ENCODE measurements at regions not wholly inside any gene's neighbourhood (a gene's known extent, or its start where the extent isn't known, plus 50 kb on each side); places are given as distances from the start of the nearest gene placed in this dataset.

DNA sequence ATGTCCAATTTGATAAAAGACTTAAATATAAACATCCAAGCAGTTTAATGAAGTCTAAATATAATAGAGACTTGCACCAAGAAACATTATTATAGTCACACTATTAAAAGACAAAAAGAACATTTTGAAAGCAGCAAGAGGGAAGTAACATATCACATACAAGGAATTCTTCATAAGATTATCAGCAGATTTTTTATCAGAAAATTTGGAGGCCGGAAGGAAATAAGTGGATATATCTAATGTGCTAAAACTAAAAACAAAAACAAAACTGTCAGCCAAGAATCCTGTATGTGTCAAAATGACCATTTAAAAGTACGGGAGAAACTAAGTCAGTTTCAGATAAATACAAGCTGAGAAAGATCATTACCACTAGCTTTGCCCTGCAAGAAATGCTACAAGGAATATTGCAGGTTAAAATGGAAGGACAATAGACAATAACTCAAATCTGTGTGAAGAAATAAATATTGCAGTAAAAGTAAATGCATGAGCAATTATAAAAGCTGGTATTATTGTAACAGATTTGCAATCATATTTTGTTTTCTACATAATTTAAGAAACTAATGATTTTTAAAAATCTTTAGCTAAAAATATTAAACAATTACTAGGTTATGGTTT lies 1665.9 kb upstream of the PCDH20 start:
- H3K9ac ChIP-seq (ENCODE audit: insufficient read length) = no peak overlapping the region
- no peak overlapping the region for H3K27ac ChIP-seq
- no peak overlapping the region for H3K4me3 ChIP-seq
- peaks cover 9% of the 10 kb centered on the region; the same call in 1 of the 2 replicates for H3K9me3 ChIP-seq (ENCODE audit: low read depth, low read length)
- TF ChIP-seq POLR2AphosphoS5 (IDR thresholded peaks at IDR 0.05; ENCODE audit: borderline replicate concordance, low read depth, low read length) = no peak
- TF ChIP-seq EZH2 (IDR thresholded peaks at IDR 0.05) = no peak
- no peak for TF ChIP-seq FOXP2 (optimal IDR thresholded peaks at IDR 0.05; ENCODE audit: control extremely low read depth, extremely low read length, insufficient read depth)
- no peak for DNase-seq (ENCODE audit: low read depth, low spot score)
- no peaks in the 10 kb centered on the region for H3K36me3 ChIP-seq (ENCODE audit: insufficient read depth, low read length)

DNA sequence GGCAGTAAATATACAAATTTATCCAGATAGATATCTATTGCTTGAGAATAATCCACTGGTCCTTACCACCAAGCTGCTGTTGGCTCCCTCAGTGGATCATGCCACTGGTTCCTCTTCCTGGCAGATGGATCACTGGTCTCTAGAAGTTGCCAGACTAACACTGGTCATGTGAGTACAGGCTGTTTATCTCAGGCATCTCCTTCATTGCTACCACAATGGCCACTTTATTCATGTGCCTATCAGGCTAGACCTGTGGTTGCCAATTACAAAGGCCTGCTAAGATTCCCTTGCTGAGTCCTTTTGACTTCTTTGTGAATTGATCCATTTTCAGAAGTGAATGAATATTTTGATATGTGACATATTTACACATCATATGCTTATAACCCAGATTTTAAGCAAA lies 1659.5 kb upstream of the PCDH20 start:
- H3K27ac ChIP-seq = no peak overlapping the region
- no peak overlapping the region for H3K4me3 ChIP-seq
- no peak for TF ChIP-seq POLR2AphosphoS5 (IDR thresholded peaks at IDR 0.05; ENCODE audit: borderline replicate concordance, low read depth, low read length)
- TF ChIP-seq EZH2 (IDR thresholded peaks at IDR 0.05) = no peak
- TF ChIP-seq FOXP2 (optimal IDR thresholded peaks at IDR 0.05; ENCODE audit: control extremely low read depth, extremely low read length, insufficient read depth) = no peak
- H3K9ac ChIP-seq (ENCODE audit: insufficient read length) = no peak overlapping the region
- H3K36me3 ChIP-seq (ENCODE audit: insufficient read depth, low read length) = no peaks in the 10 kb centered on the region
- peaks cover under 1% of the 10 kb centered on the region; the same call in 1 of the 2 replicates for H3K9me3 ChIP-seq (ENCODE audit: low read depth, low read length)
- no peak for DNase-seq (ENCODE audit: low read depth, low spot score)

- Histone ChIP-seq H3K9me3 (ENCODE audit: low read depth, low read length) (no peaks in the 10 kb centered on the region), H3K36me3 (ENCODE audit: insufficient read depth, low read length) (no peaks in the 10 kb centered on the region), H3K9ac (ENCODE audit: insufficient read length) (no peak overlapping the region), H3K4me3 (no peak overlapping the region), H3K27ac (no peak overlapping the region)
- TF ChIP-seq FOXP2 (optimal IDR thresholded peaks at IDR 0.05; ENCODE audit: control extremely low read depth, extremely low read length, insufficient read depth) (no peak), POLR2AphosphoS5 (IDR thresholded peaks at IDR 0.05; ENCODE audit: borderline replicate concordance, low read depth, low read length) (no peak), EZH2 (IDR thresholded peaks at IDR 0.05) (no peak)
- no peak for DNase-seq (ENCODE audit: low read depth, low spot score)
Observed at GRCh38 chr13:63050287-63050686, 1634.6 kb upstream of the PCDH20 start.

DNA sequence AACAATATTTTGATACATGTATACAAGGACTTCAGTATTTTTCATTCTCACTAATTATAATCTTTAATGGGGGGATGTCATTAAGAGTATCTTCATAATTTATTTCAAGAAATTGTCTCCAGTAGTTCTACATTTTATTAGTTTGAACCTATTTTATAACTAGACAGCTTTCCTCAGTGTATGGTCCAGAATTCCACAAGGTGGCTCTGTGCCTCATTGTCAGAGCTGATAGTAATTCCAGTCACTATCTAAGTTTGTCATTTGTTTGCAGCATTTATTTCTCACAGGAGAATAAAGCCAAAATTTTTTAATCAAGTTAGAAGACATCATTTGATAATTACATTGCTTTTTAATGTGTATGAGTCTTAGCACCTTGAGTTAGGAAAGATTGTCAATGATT lies 1633.0 kb upstream of the PCDH20 start:
- Histone ChIP-seq H3K9ac (ENCODE audit: insufficient read length) (no peak overlapping the region), H3K36me3 (ENCODE audit: insufficient read depth, low read length) (no peaks in the 10 kb centered on the region), H3K27ac (no peak overlapping the region; the same call in 1 of the 2 replicates), H3K4me3 (no peak overlapping the region), H3K9me3 (ENCODE audit: low read depth, low read length) (no peaks in the 10 kb centered on the region)
- no peak for TF ChIP-seq FOXP2 (optimal IDR thresholded peaks at IDR 0.05; ENCODE audit: control extremely low read depth, extremely low read length, insufficient read depth)
- TF ChIP-seq EZH2 (IDR thresholded peaks at IDR 0.05) = no peak
- TF ChIP-seq POLR2AphosphoS5 (IDR thresholded peaks at IDR 0.05; ENCODE audit: borderline replicate concordance, low read depth, low read length) = no peak
- no peak for DNase-seq (ENCODE audit: low read depth, low spot score)

GRCh38 chr13:63044589-63045313 lies 1629.1 kb upstream of the PCDH20 start:
- DNase-seq (ENCODE audit: low read depth, low spot score) = no peak
- TF ChIP-seq FOXP2 (optimal IDR thresholded peaks at IDR 0.05; ENCODE audit: control extremely low read depth, extremely low read length, insufficient read depth) (no peak), EZH2 (IDR thresholded peaks at IDR 0.05) (no peak), POLR2AphosphoS5 (IDR thresholded peaks at IDR 0.05; ENCODE audit: borderline replicate concordance, low read depth, low read length) (no peak)
- H3K9ac ChIP-seq (ENCODE audit: insufficient read length) = no peak overlapping the region
- H3K27ac ChIP-seq = no peak overlapping the region
- H3K9me3 ChIP-seq (ENCODE audit: low read depth, low read length) = no peaks in the 10 kb centered on the region
- no peak overlapping the region for H3K4me3 ChIP-seq
- H3K36me3 ChIP-seq (ENCODE audit: insufficient read depth, low read length) = no peaks in the 10 kb centered on the region

- TF ChIP-seq FOXP2 (optimal IDR thresholded peaks at IDR 0.05; ENCODE audit: control extremely low read depth, extremely low read length, insufficient read depth) = no peak
- no peak for TF ChIP-seq EZH2 (IDR thresholded peaks at IDR 0.05)
- TF ChIP-seq POLR2AphosphoS5 (IDR thresholded peaks at IDR 0.05; ENCODE audit: borderline replicate concordance, low read depth, low read length) = no peak
- no peak for DNase-seq (ENCODE audit: low read depth, low spot score)
Observed at GRCh38 chr13:63042686-63043085, 1627.0 kb upstream of the PCDH20 start.

GRCh38 chr13:63041640-63042414 lies 1626.2 kb upstream of the PCDH20 start:
- H3K9ac ChIP-seq (ENCODE audit: insufficient read length) = no peak overlapping the region
- H3K27ac ChIP-seq = no peak overlapping the region
- H3K4me3 ChIP-seq = no peak overlapping the region
- no peaks in the 10 kb centered on the region for H3K9me3 ChIP-seq (ENCODE audit: low read depth, low read length)
- no peak for DNase-seq (ENCODE audit: low read depth, low spot score)
- no peak for TF ChIP-seq FOXP2 (optimal IDR thresholded peaks at IDR 0.05; ENCODE audit: control extremely low read depth, extremely low read length, insufficient read depth)
- no peaks in the 10 kb centered on the region for H3K36me3 ChIP-seq (ENCODE audit: insufficient read depth, low read length)

More at GRCh38 chr13:63042686-63043085, 1627.0 kb upstream of the PCDH20 start:
- H3K36me3 ChIP-seq (ENCODE audit: insufficient read depth, low read length) = no peaks in the 10 kb centered on the region
- H3K9ac ChIP-seq (ENCODE audit: insufficient read length) = no peak overlapping the region
- H3K27ac ChIP-seq = no peak overlapping the region
- H3K4me3 ChIP-seq = no peak overlapping the region
- no peaks in the 10 kb centered on the region for H3K9me3 ChIP-seq (ENCODE audit: low read depth, low read length)

- no peak overlapping the region for H3K9ac ChIP-seq (ENCODE audit: insufficient read length)
- H3K27ac ChIP-seq = no peak overlapping the region
- DNase-seq (ENCODE audit: low read depth, low spot score) = no peak
- H3K36me3 ChIP-seq (ENCODE audit: insufficient read depth, low read length) = no peaks in the 10 kb centered on the region
- H3K4me3 ChIP-seq = no peak overlapping the region
- no peaks in the 10 kb centered on the region for H3K9me3 ChIP-seq (ENCODE audit: low read depth, low read length)
- no peak for TF ChIP-seq FOXP2 (optimal IDR thresholded peaks at IDR 0.05; ENCODE audit: control extremely low read depth, extremely low read length, insufficient read depth)
- TF ChIP-seq POLR2AphosphoS5 (IDR thresholded peaks at IDR 0.05; ENCODE audit: borderline replicate concordance, low read depth, low read length) = no peak
- no peak for TF ChIP-seq EZH2 (IDR thresholded peaks at IDR 0.05)
Observed at GRCh38 chr13:63026285-63026797, 1610.7 kb upstream of the PCDH20 start.
